Fibroblast of mammary gland (primary cell): ENCODE measurements at regions not wholly inside any gene's neighbourhood (a gene's known extent, or its start where the extent isn't known, plus 50 kb on each side); places are given as distances from the start of the nearest gene placed in this dataset.

Experiments
- DNase-seq: peaks from one replicate; pipeline ENCODE4 v3.0.0-alpha.2; 2010; ENCODE audit warnings: low read depth
- H3K4me3 ChIP-seq: 2 replicates; pipeline ENCODE4 v1.5.1; 2011; ENCODE audit warnings: low read depth, mild to moderate bottlenecking, low read length, moderate library complexity; ENCODE audit not compliant: control insufficient read depth
- TF ChIP-seq, protein P1 (sequence below): conservative IDR thresholded peaks from 2 replicates; pipeline ENCODE4 v1.5.1; 2011; ENCODE audit warnings: low read depth, low read length, inconsistent platforms; ENCODE audit not compliant: control insufficient read depth, insufficient read depth

DNA sequence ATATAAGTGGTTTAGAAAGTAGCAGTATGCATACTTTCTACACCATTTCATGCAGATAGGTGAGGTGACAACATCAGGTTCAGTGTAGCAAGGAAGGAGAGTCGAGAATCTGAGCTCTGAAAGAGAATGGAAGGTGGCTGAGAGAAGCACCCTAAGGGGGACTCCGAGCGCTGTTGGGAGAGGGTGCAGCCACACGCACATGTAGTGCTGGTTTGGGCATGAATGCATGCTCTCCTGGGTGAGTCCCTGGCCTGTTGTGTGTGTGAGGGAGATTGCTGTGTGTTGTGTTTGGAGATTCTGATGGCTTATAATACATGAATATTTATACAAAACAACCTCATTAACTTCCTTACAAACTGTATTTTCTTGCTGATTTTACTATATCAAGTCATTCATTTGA lies 180.3 kb upstream of the LRIG3 start:
- DNase-seq: no peak
- no peak overlapping the region for H3K4me3 ChIP-seq
- TF ChIP-seq, protein P1, sequence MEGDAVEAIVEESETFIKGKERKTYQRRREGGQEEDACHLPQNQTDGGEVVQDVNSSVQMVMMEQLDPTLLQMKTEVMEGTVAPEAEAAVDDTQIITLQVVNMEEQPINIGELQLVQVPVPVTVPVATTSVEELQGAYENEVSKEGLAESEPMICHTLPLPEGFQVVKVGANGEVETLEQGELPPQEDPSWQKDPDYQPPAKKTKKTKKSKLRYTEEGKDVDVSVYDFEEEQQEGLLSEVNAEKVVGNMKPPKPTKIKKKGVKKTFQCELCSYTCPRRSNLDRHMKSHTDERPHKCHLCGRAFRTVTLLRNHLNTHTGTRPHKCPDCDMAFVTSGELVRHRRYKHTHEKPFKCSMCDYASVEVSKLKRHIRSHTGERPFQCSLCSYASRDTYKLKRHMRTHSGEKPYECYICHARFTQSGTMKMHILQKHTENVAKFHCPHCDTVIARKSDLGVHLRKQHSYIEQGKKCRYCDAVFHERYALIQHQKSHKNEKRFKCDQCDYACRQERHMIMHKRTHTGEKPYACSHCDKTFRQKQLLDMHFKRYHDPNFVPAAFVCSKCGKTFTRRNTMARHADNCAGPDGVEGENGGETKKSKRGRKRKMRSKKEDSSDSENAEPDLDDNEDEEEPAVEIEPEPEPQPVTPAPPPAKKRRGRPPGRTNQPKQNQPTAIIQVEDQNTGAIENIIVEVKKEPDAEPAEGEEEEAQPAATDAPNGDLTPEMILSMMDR: no peak

DNA sequence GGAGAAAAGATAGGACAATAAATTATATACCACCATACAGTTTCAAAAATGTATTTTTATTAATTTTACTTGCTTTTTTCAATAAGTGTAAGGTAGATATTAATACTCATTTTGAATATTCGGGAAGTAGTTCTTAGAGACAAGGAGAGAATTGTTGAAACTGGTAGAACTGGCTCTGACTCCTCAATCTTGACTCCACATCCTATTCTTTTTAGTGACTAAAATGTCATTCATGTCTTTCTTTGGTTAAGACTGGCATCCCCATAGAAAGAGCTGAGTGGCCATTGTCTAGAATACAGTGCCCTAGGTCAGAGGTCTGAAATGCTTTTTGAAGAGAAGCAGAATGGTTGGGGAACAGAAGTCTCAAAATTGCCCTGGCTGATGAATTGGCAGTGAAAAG lies 177.6 kb upstream of the LRIG3 start:
- no peak overlapping the region for H3K4me3 ChIP-seq
- DNase-seq: no peak
- TF ChIP-seq, protein P1: no peak

DNA sequence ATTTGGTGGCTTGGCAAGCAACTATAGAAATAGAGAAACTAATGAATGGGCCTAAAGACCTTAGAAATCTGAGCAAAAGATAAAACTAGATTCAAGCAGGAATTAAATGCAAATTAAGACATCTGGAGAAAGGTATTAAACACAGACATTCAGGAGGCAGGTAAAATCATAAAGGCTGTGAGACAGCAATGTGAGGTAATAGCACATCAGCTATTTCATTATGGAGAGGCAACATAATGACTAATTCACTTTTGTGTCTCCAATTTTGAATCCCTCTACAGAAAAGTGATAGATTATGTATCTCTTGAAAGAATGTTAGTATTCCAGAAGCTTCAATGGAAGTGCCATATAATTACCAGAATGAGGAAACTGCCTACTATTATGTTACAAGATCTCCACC lies 175.9 kb upstream of the LRIG3 start:
- H3K4me3 ChIP-seq: no peak overlapping the region
- no peak for DNase-seq
- TF ChIP-seq, protein P1: no peak

DNA sequence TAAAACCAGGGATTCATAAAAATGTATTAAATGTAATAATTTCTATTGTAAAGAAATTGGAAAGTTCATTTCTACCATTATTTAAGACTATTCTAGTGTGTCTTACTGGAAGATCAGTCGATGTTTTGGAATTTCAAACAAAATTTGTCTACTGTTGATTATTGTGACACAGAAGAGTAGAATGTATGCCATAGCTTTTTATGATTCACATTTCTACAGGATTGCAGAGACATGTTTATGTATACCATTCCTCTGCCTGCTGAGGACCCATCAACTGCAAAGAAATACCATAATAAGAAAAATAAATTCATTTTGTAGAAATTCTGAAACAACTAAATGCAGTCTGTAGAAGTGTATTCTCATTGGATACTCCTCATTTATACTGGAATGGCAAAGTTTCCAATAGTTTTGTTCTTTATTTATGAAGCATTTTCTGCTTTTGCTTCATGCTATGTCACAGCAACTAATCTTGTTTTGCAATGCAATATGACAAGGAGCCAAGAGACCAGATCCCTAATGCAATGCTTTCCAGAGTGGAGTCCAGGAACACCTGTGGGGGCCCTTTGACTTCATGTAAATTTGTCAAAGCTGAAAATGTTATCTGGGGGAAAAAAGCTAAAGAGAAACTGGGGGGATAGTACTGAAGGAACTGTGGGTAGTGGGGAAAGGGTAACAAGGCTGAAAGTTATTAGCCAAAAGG lies 172.9 kb upstream of the LRIG3 start:
- DNase-seq: peak; percentile 40

DNA sequence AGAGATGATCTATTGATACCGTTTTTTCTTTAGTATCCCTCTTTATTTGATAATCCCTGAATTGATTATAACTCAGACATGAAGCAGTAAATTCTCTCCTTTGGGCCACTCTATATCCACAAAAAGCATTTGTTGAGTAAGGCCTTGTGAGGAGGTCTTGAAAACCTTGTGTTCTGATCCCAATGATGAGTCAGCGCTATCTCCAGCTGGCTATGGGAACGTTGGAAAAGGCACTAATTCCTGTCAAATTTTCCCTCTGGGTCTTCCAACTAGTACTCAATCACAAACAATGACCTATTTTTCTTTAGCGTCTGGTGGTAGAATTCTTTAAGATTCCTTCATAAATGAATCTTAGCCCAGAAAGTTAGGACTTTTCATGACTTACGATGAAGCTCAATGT lies 168.4 kb upstream of the LRIG3 start:
- TF ChIP-seq, protein P1: no peak
- no peak overlapping the region for H3K4me3 ChIP-seq
- peak; percentile 88 for DNase-seq

More for the DNA sequence above, 172.9 kb upstream of the LRIG3 start:
- no peak overlapping the region for H3K4me3 ChIP-seq
- TF ChIP-seq, protein P1: no peak

DNA sequence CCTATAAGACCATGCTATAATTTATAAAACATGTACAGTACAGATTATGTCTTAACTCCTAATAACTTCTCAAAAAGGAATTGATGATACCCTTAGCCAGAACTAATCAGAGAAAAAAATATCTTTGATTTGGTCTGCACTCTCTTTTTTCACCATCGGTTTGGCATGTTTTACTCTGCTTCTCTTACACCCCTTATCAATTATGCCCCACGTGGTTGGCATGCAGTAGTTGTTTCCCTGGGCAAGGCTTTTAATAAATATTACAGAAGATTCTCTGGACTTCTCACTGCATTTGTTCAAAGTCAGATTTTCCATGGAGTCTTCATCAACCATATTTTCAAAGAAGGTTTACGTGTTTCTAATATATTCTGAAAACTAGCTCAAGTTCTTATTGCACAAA lies 167.4 kb upstream of the LRIG3 start:
- H3K4me3 ChIP-seq: no peak overlapping the region
- DNase-seq: no peak
- TF ChIP-seq, protein P1: no peak
